Right lung (tissue), 2 donors: ENCODE measurements at regions not wholly inside any gene's neighbourhood (a gene's known extent, or its start where the extent isn't known, plus 50 kb on each side); places are given as distances from the start of the nearest gene placed in this dataset.

Experiments used
- DNase-seq, 2 donors: peaks; one replicate each; pipeline ENCODE4 v3.0.0-alpha.2; 2013

GRCh38 chr14:24693353-24693737 lies 59.4 kb upstream of the GZMB start:
- DNase-seq, result no peak

GRCh38 chr14:24692382-24693352 lies 58.7 kb upstream of the GZMB start:
- no peak for DNase-seq

GRCh38 chr14:24690492-24690891 lies 56.5 kb upstream of the GZMB start:
- DNase-seq, result no peak

- DNase-seq, result no peak
These were observed 54.2 kb upstream of the GZMB start for GRCh38 chr14:24688030-24688658.
